ENCODE measurements at regions not wholly inside any gene's neighbourhood (a gene's known extent, or its start where the extent isn't known, plus 50 kb on each side); places are given as distances from the start of the nearest gene placed in this dataset.

- TF ChIP-seq, protein P1, sequence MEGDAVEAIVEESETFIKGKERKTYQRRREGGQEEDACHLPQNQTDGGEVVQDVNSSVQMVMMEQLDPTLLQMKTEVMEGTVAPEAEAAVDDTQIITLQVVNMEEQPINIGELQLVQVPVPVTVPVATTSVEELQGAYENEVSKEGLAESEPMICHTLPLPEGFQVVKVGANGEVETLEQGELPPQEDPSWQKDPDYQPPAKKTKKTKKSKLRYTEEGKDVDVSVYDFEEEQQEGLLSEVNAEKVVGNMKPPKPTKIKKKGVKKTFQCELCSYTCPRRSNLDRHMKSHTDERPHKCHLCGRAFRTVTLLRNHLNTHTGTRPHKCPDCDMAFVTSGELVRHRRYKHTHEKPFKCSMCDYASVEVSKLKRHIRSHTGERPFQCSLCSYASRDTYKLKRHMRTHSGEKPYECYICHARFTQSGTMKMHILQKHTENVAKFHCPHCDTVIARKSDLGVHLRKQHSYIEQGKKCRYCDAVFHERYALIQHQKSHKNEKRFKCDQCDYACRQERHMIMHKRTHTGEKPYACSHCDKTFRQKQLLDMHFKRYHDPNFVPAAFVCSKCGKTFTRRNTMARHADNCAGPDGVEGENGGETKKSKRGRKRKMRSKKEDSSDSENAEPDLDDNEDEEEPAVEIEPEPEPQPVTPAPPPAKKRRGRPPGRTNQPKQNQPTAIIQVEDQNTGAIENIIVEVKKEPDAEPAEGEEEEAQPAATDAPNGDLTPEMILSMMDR (IDR thresholded peaks at IDR 0.05; ENCODE audit: borderline replicate concordance, extremely low read depth, low read length, poor library complexity, severe bottlenecking) = no peak
- no peak for TF ChIP-seq EZH2 (IDR thresholded peaks at IDR 0.05; ENCODE audit: borderline replicate concordance, low read depth, low read length, severe bottlenecking)
Observed at GRCh38 chr5:33037076-33037475, 326.0 kb downstream of the NPR3 start.
